MM.1S (cell line): ENCODE measurements at regions not wholly inside any gene's neighbourhood (a gene's known extent, or its start where the extent isn't known, plus 50 kb on each side); places are given as distances from the start of the nearest gene placed in this dataset.

Source experiments
- CTCF ChIP-seq: fragments of 300-600 bp; sonication (generic); IDR thresholded peaks from 2 replicates; pipeline ENCODE4 v1.5.1; 2016; ENCODE audit warnings: antibody characterized with exemption, low read length, mixed read lengths
- EZH2 ChIP-seq: fragments of 300-600 bp; sonication (generic); optimal IDR thresholded peaks from 2 replicates; pipeline ENCODE3; 2017; ENCODE audit warnings: low read depth, mild to moderate bottlenecking, antibody characterized with exemption, low read length, mixed read lengths

GRCh38 chr13:22176968-22177520, 506.2 kb downstream of the FGF9 start:
- TF ChIP-seq CTCF = no peak
- no peak for TF ChIP-seq EZH2
